ENCODE measurements at regions not wholly inside any gene's neighbourhood (a gene's known extent, or its start where the extent isn't known, plus 50 kb on each side); places are given as distances from the start of the nearest gene placed in this dataset.
"Not testable (repeated sequence)": the region's sequence is repeated elsewhere in the genome, so short reads cannot be mapped to it uniquely, and the experiment has no call there.

GRCh38 chr5:23776684-23777083 lies 269.3 kb downstream of the PRDM9 start:
- no peaks in the 10 kb centered on the region for H3K27me3 ChIP-seq
- H3K36me3 ChIP-seq: no peaks in the 10 kb centered on the region
- TF ChIP-seq EP300 (IDR thresholded peaks at IDR 0.05) (no peak), POLR2A (IDR thresholded peaks at IDR 0.05) (no peak), POLR2AphosphoS5 (IDR thresholded peaks at IDR 0.05) (no peak), CTCF (IDR thresholded peaks at IDR 0.05) (no peak)
- H3K4me3 ChIP-seq: no peak overlapping the region
- H3K27ac ChIP-seq: no peak overlapping the region
- DNase-seq: no peak
- H3K4me1 ChIP-seq: no peaks in the 10 kb centered on the region
- no peaks in the 10 kb centered on the region for H3K9me3 ChIP-seq
- ATAC-seq (ENCODE audit: low FRiP score in 2 of 2): no peak
- WGBS, 2 donors: 58 to 60% methylated on average over 3 of the region's 3 CpGs

GRCh38 chr5:23800307-23800706 lies 292.9 kb downstream of the PRDM9 start:
- DNase-seq; H3K4me3 ChIP-seq; H3K36me3 ChIP-seq; H3K27ac ChIP-seq; H3K9me3 ChIP-seq; H3K27me3 ChIP-seq; H3K4me1 ChIP-seq; ATAC-seq (ENCODE audit: low FRiP score in 2 of 2): not testable (repeated sequence)
- WGBS, 2 donors: 76 to 78% methylated on average over 2 to 4 of the region's 4 CpGs

- DNase-seq: no peak
- Histone ChIP-seq H3K27me3 (no peaks in the 10 kb centered on the region), H3K9me3 (no peaks in the 10 kb centered on the region), H3K4me1 (no peaks in the 10 kb centered on the region), H3K4me3 (no peak overlapping the region), H3K27ac (no peak overlapping the region), H3K36me3 (no peaks in the 10 kb centered on the region)
- WGBS, 2 donors: 48% methylated on average over 5 of the region's 5 CpGs
- TF ChIP-seq POLR2AphosphoS5 (IDR thresholded peaks at IDR 0.05) (no peak), CTCF (IDR thresholded peaks at IDR 0.05) (peak in 1 of 6 experiments; percentile 19)
- peak in 1 of 2 donors; percentile 61 for ATAC-seq (ENCODE audit: low FRiP score in 2 of 2)
Observed at GRCh38 chr5:23820765-23821471, 313.5 kb downstream of the PRDM9 start.

- 74 to 85% methylated on average over 6 to 8 of the region's 8 CpGs for WGBS, 2 donors
- ATAC-seq (ENCODE audit: low FRiP score in 2 of 2) (no peak), DNase-seq (no peak)
- no peaks in the 10 kb centered on the region for H3K36me3 ChIP-seq
- H3K4me3 ChIP-seq: no peak overlapping the region
- no peaks in the 10 kb centered on the region for H3K4me1 ChIP-seq
- no peaks in the 10 kb centered on the region for H3K9me3 ChIP-seq
- H3K27me3 ChIP-seq: no peaks in the 10 kb centered on the region
- TF ChIP-seq POLR2AphosphoS5 (IDR thresholded peaks at IDR 0.05) (no peak), POLR2A (IDR thresholded peaks at IDR 0.05) (no peak), EP300 (IDR thresholded peaks at IDR 0.05) (no peak), CTCF (IDR thresholded peaks at IDR 0.05) (no peak)
- H3K27ac ChIP-seq: no peak overlapping the region
Observed at GRCh38 chr5:23823521-23823920, 316.1 kb downstream of the PRDM9 start.

GRCh38 chr5:23825196-23825595 lies 317.8 kb downstream of the PRDM9 start:
- TF ChIP-seq POLR2A (IDR thresholded peaks at IDR 0.05) (no peak), POLR2AphosphoS5 (IDR thresholded peaks at IDR 0.05) (no peak), EP300 (IDR thresholded peaks at IDR 0.05) (no peak), CTCF (IDR thresholded peaks at IDR 0.05) (no peak)
- DNase-seq (no peak), ATAC-seq (ENCODE audit: low FRiP score in 2 of 2) (no peak)
- no peaks in the 10 kb centered on the region for H3K27me3 ChIP-seq
- no peak overlapping the region for H3K27ac ChIP-seq
- no peaks in the 10 kb centered on the region for H3K4me1 ChIP-seq
- 78 to 82% methylated on average over 5 of the region's 5 CpGs for WGBS, 2 donors
- H3K36me3 ChIP-seq: no peaks in the 10 kb centered on the region
- no peaks in the 10 kb centered on the region for H3K9me3 ChIP-seq
- H3K4me3 ChIP-seq: no peak overlapping the region

Data from upper lobe of left lung (tissue), 6 donors.